Gastrocnemius medialis (tissue), 4 donors: ENCODE measurements at regions not wholly inside any gene's neighbourhood (a gene's known extent, or its start where the extent isn't known, plus 50 kb on each side); places are given as distances from the start of the nearest gene placed in this dataset.

Experiments used
- ATAC-seq, 2 donors: fragments of 150-250 bp; one replicate each; pipeline ENCODE4 v1.9.1; 2016
- DNase-seq, 2 donors: peaks; one replicate each; pipeline ENCODE4 v3.0.0-alpha.2; 2019
- H3K27ac ChIP-seq, 4 donors: fragments of 200-600 bp; sonication (generic); 1 replicate in 1 of 4; 2 replicates in 3 of 4; pipeline ENCODE4 v1.5.1; 2016 to 2018; ENCODE audit warnings: mild to moderate bottlenecking in 2 of 4, moderate library complexity in 1 of 4
- H3K27me3 ChIP-seq, 3 donors: fragments of 200-600 bp; sonication (generic) in 2 of 3; 1 replicate in 1 of 3; 2 replicates in 2 of 3; pipeline versions ENCODE4 v1.5.1 to v1.6.0; 2016 to 2019; ENCODE audit warnings: mild to moderate bottlenecking in 1 of 3, moderate library complexity in 1 of 3
- H3K36me3 ChIP-seq, 2 donors: fragments of 200-600 bp; sonication (generic) in 1 of 2; one replicate each; pipeline ENCODE4 v1.5.1; 2017 to 2018
- H3K4me1 ChIP-seq, 2 donors: fragments of 200-600 bp; sonication (generic) in 1 of 2; one replicate each; pipeline ENCODE4 v1.5.1; 2016 to 2017; ENCODE audit warnings: mild to moderate bottlenecking in 2 of 2
- H3K4me3 ChIP-seq, 4 donors: fragments of 200-600 bp; sonication (generic) in 3 of 4; 1 replicate in 1 of 4; 2 replicates in 3 of 4; pipeline ENCODE4 v1.5.1; 2016 to 2019; ENCODE audit warnings: mild to moderate bottlenecking in 2 of 4
- H3K9me3 ChIP-seq, 3 donors: fragments of 200-600 bp; sonication (generic) in 2 of 3; 1 replicate in 1 of 3; 2 replicates in 2 of 3; pipeline ENCODE4 v1.5.1; 2016 to 2019
- POLR2A ChIP-seq, 2 donors: fragments of 450-650 bp; IDR thresholded peaks; one replicate each; pipeline ENCODE4 v1.6.1; 2017; ENCODE audit warnings: antibody characterized with exemption in 2 of 2, mild to moderate bottlenecking in 2 of 2, moderate library complexity in 2 of 2
- in situ Hi-C, 4 donors: fragments of 200-750 bp; cut with MboI; loops; one replicate each; pipeline versions ENCODE4 v1.15.0 to v1.8.0; 2017; ENCODE audit warnings: low sequenced_read_pairs in 4 of 4
- intact Hi-C: fragments of 100-400 bp; cut with DNase I; formaldehyde crosslinking; loops from one replicate; pipeline ENCODE4 v1.15.1; 2023; ENCODE audit warnings: low total_unique reads
- TF ChIP-seq, protein P1 (sequence below), 5 experiments: fragments of 450-650 bp in 3 of 5; fragments of 200-600 bp in 2 of 5; sonication (generic) in 2 of 5; IDR thresholded peaks in 4 of 5; conservative IDR thresholded peaks in 1 of 5; 1 replicate in 4 of 5; 2 replicates in 1 of 5; pipeline ENCODE4 v1.5.1; 2016 to 2019; ENCODE audit warnings: antibody characterized with exemption in 5 of 5, mild to moderate bottlenecking in 3 of 5, moderate library complexity in 3 of 5

DNA sequence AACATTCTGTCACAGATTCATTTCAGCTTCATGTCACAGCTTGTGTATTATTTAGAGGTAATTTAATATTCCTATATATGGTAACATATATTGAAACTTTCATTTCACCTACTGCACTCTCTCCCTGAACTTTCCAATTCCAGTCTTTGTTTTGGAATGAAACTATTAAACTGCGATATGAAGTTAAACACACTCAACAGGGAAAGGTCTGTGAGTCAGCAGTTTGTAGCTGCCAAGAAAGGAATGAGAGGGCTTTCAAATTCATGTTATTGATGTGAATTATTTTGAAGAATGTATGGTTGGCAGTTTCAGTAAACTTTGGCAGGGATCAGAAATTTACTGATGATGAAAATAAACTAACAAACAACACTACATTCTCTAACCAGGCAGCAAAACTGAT, 148.3 kb downstream of the HNMT start:
- ATAC-seq (no peak), DNase-seq (no peak)
- H3K4me1 ChIP-seq: no peaks in the 10 kb centered on the region
- H3K36me3 ChIP-seq: no peaks in the 10 kb centered on the region
- H3K4me3 ChIP-seq: no peak overlapping the region
- in situ Hi-C loops: no loop called here
- H3K27ac ChIP-seq: no peak overlapping the region
- intact Hi-C loops: no loop called here
- H3K27me3 ChIP-seq: no peaks in the 10 kb centered on the region
- TF ChIP-seq, protein P1, sequence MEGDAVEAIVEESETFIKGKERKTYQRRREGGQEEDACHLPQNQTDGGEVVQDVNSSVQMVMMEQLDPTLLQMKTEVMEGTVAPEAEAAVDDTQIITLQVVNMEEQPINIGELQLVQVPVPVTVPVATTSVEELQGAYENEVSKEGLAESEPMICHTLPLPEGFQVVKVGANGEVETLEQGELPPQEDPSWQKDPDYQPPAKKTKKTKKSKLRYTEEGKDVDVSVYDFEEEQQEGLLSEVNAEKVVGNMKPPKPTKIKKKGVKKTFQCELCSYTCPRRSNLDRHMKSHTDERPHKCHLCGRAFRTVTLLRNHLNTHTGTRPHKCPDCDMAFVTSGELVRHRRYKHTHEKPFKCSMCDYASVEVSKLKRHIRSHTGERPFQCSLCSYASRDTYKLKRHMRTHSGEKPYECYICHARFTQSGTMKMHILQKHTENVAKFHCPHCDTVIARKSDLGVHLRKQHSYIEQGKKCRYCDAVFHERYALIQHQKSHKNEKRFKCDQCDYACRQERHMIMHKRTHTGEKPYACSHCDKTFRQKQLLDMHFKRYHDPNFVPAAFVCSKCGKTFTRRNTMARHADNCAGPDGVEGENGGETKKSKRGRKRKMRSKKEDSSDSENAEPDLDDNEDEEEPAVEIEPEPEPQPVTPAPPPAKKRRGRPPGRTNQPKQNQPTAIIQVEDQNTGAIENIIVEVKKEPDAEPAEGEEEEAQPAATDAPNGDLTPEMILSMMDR (IDR thresholded peaks at IDR 0.05 in 4 of 5, conservative IDR thresholded peaks at IDR 0.05 in 1 of 5): no peak
- no peak for TF ChIP-seq POLR2A (IDR thresholded peaks at IDR 0.05)
- no peaks in the 10 kb centered on the region for H3K9me3 ChIP-seq

DNA sequence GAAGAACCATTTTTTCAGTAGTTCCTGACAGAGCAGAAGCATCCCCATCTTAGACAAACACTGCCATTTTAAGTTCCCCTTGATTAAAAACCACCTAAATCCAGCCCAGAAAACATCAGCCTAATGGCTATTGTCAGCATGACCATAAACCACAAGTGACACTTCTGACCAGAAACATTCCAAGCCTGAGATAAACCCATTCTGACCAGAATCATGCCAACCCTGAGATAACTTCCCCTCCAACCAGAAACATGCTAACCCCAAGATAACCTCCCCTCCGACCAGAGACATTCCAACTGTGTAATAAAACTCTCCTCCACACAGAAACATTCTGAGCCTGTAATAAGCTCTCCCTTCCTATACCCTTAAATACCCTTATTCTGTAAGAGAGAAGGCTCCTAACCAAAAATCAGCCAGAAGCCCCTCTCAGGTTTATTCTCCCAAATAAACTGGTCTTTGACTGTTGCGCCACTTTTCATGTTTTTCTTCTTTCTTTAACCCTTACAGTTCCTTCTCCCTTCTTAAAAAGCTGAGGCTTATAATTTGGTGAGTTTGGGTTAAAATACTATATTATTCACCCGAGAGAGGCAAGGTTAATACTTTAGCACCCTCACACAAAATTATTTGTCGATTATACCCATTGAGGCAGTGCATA, 149.7 kb downstream of the HNMT start:
- ATAC-seq (no peak), DNase-seq (no peak)
- no peak overlapping the region for H3K27ac ChIP-seq
- no peak overlapping the region for H3K4me3 ChIP-seq
- intact Hi-C loops: no loop called here
- TF ChIP-seq, protein P1 (IDR thresholded peaks at IDR 0.05 in 4 of 5, conservative IDR thresholded peaks at IDR 0.05 in 1 of 5): no peak
- no peak for TF ChIP-seq POLR2A (IDR thresholded peaks at IDR 0.05)
- no peaks in the 10 kb centered on the region for H3K9me3 ChIP-seq
- H3K27me3 ChIP-seq: no peaks in the 10 kb centered on the region
- no peaks in the 10 kb centered on the region for H3K4me1 ChIP-seq
- no peaks in the 10 kb centered on the region for H3K36me3 ChIP-seq
- in situ Hi-C loops: no loop called here

DNA sequence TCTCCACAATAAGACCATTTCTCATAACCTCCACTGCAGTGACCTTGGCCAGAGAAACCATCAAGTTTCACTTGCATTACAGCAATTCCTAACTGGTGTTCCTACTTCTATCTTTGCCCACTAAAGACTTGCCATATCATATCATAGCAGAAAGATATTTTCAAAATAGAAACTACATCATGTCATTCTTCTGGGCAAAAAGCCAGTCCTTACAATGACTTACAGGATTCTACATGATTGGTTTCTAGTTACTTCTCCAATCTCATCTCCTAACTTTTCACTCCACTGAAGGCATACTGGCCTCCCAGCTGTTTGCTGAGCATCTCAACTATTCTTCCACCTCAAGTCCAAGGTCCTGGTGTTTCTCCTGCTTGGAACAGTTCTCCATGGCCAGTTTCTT, 151.4 kb downstream of the HNMT start:
- Histone ChIP-seq H3K4me1 (no peaks in the 10 kb centered on the region), H3K9me3 (no peaks in the 10 kb centered on the region), H3K4me3 (no peak overlapping the region), H3K36me3 (no peaks in the 10 kb centered on the region), H3K27me3 (no peaks in the 10 kb centered on the region), H3K27ac (no peak overlapping the region)
- ATAC-seq (no peak), DNase-seq (no peak)
- intact Hi-C loops (no loop called here), in situ Hi-C loops (no loop called here)
- TF ChIP-seq, protein P1 (IDR thresholded peaks at IDR 0.05 in 4 of 5, conservative IDR thresholded peaks at IDR 0.05 in 1 of 5): no peak
- TF ChIP-seq POLR2A (IDR thresholded peaks at IDR 0.05): no peak

DNA sequence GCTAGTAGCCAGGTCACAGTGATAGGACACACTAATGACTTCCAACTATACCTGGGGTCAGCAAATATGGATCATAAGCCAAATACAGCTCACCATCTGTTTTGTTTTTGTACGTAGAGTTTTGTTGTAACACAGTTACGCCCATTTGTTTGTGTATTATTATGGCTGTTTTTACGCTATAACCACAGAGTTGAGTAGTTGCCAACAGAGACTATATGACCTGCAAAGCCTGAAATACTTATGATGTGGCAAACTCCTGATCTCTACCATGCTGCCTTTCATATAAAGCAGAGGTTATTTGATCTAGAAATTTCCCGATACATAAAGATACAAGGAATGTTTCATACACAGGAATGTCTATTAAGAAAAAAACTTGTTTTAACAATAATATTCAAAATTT, 152.2 kb downstream of the HNMT start:
- H3K4me1 ChIP-seq: no peaks in the 10 kb centered on the region
- in situ Hi-C loops: no loop called here
- ATAC-seq: no peak

More for the DNA sequence above, 152.2 kb downstream of the HNMT start:
- H3K9me3 ChIP-seq: no peaks in the 10 kb centered on the region
- H3K27me3 ChIP-seq: no peaks in the 10 kb centered on the region
- no peaks in the 10 kb centered on the region for H3K36me3 ChIP-seq
- intact Hi-C loops: no loop called here
- no peak overlapping the region for H3K4me3 ChIP-seq
- no peak for TF ChIP-seq POLR2A (IDR thresholded peaks at IDR 0.05)
- TF ChIP-seq, protein P1 (IDR thresholded peaks at IDR 0.05 in 4 of 5, conservative IDR thresholded peaks at IDR 0.05 in 1 of 5): no peak
- no peak for DNase-seq
- H3K27ac ChIP-seq: no peak overlapping the region
